DMS53 (cell line): ENCODE measurements at regions not wholly inside any gene's neighbourhood (a gene's known extent, or its start where the extent isn't known, plus 50 kb on each side); places are given as distances from the start of the nearest gene placed in this dataset.

Experiments used
- DNase-seq: peaks from one replicate; lab custom pipeline; 2025; lab: John Stamatoyannopoulos, UW

GRCh38 chr10:3428826-3429225 lies 256.2 kb upstream of the PITRM1 start:
- DNase-seq = no peak

- DNase-seq = no peak
These were observed 255.4 kb upstream of the PITRM1 start for GRCh38 chr10:3427950-3428354.

GRCh38 chr10:3427347-3427746 lies 254.8 kb upstream of the PITRM1 start:
- no peak for DNase-seq

- peak; percentile 23 for DNase-seq
These were observed 253.7 kb upstream of the PITRM1 start for GRCh38 chr10:3426190-3426845.

- DNase-seq = no peak
These were observed 253.1 kb upstream of the PITRM1 start for GRCh38 chr10:3425716-3426115.

- no peak for DNase-seq
These were observed 252.7 kb upstream of the PITRM1 start for GRCh38 chr10:3425261-3425660.

GRCh38 chr10:3424111-3424851 lies 251.7 kb upstream of the PITRM1 start:
- no peak for DNase-seq

GRCh38 chr10:3423384-3423783 lies 250.8 kb upstream of the PITRM1 start:
- no peak for DNase-seq

- DNase-seq = no peak
These were observed 249.7 kb upstream of the PITRM1 start for GRCh38 chr10:3422282-3422681.

GRCh38 chr10:3421537-3422257 lies 249.1 kb upstream of the PITRM1 start:
- peak; percentile 13 for DNase-seq

- DNase-seq = no peak
These were observed 248.2 kb upstream of the PITRM1 start for GRCh38 chr10:3420527-3421469.

- no peak for DNase-seq
These were observed 247.3 kb upstream of the PITRM1 start for GRCh38 chr10:3419719-3420495.

GRCh38 chr10:3418926-3419325 lies 246.3 kb upstream of the PITRM1 start:
- DNase-seq = no peak

- DNase-seq = no peak
These were observed 245.6 kb upstream of the PITRM1 start for GRCh38 chr10:3418041-3418754.

GRCh38 chr10:3417096-3417495 lies 244.5 kb upstream of the PITRM1 start:
- no peak for DNase-seq

GRCh38 chr10:3415878-3416605 lies 243.5 kb upstream of the PITRM1 start:
- DNase-seq = no peak

- DNase-seq = no peak
These were observed 242.6 kb upstream of the PITRM1 start for GRCh38 chr10:3415038-3415736.

- no peak for DNase-seq
These were observed 242.1 kb upstream of the PITRM1 start for GRCh38 chr10:3414667-3415023.
